PC-9 (cell line): ENCODE measurements at regions not wholly inside any gene's neighbourhood (a gene's known extent, or its start where the extent isn't known, plus 50 kb on each side); places are given as distances from the start of the nearest gene placed in this dataset.

Experiments used
- EZH2 ChIP-seq: fragments of 200-600 bp; sonication (generic); IDR thresholded peaks from 2 replicates; pipeline ENCODE4 v1.8.0; 2017; ENCODE audit warnings: antibody characterized with exemption, low read depth
- TF ChIP-seq, protein P1 (sequence below): fragments of 200-600 bp; sonication (generic); conservative IDR thresholded peaks from 2 replicates; pipeline ENCODE4 v1.6.1; 2017; ENCODE audit warnings: mixed run types, antibody characterized with exemption, mild to moderate bottlenecking, moderate library complexity

- TF ChIP-seq, protein P1, sequence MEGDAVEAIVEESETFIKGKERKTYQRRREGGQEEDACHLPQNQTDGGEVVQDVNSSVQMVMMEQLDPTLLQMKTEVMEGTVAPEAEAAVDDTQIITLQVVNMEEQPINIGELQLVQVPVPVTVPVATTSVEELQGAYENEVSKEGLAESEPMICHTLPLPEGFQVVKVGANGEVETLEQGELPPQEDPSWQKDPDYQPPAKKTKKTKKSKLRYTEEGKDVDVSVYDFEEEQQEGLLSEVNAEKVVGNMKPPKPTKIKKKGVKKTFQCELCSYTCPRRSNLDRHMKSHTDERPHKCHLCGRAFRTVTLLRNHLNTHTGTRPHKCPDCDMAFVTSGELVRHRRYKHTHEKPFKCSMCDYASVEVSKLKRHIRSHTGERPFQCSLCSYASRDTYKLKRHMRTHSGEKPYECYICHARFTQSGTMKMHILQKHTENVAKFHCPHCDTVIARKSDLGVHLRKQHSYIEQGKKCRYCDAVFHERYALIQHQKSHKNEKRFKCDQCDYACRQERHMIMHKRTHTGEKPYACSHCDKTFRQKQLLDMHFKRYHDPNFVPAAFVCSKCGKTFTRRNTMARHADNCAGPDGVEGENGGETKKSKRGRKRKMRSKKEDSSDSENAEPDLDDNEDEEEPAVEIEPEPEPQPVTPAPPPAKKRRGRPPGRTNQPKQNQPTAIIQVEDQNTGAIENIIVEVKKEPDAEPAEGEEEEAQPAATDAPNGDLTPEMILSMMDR: no peak
- TF ChIP-seq EZH2: no peak
Measured at GRCh38 chr18:41624460-41624859, 330.6 kb upstream of the PIK3C3 start.
